DMS79 treated with DMSO at 0.1 percent for 48 hours (cell line): ENCODE measurements at regions not wholly inside any gene's neighbourhood (a gene's known extent, or its start where the extent isn't known, plus 50 kb on each side); places are given as distances from the start of the nearest gene placed in this dataset.
"Not testable (repeated sequence)": the region's sequence is repeated elsewhere in the genome, so short reads cannot be mapped to it uniquely, and the experiment has no call there.

ENCODE experiments used
- DNase-seq: peaks from one replicate; lab custom pipeline; 2025; lab: John Stamatoyannopoulos, UW

DNA sequence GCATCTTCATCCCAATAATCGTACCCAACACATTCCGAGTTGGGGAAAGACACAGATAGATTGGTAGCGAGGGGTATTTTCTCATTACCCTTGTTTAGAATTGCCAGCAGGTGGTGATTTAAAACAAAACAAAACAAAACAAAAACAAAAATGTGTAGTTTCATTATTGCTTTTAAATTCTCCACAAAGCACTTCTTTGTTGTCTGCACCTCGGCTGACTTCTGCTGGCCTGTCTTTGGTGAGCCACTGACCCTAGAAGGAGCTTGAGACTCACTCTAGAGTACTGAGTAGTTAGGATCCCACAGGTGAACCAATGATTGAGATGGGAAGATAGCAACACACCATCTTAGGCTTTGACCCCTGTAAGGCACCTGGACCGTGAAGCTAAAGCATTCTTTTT lies 105.4 kb upstream of the BET1 start:
- no peak for DNase-seq

- DNase-seq: no peak
Measured at GRCh38 chr7:94111009-94111408, 106.9 kb upstream of the BET1 start.

DNA sequence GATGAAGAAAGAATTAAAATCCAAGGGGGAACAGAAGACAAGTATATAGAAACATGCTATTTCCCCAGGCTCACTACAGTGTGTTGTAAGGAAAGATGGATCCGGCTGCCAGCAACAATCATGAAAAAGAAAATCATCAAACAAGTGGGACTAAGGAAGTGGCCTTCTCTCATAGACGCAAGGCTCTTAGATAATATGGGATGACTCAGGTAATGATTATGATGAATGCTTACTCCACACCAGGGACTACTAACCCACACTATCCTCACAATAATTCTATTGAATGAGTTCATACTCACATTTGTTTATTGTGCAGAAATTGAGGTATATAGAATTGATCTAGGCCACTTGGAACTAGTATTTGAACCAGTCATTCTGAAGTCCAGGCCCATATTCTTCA lies 111.2 kb upstream of the BET1 start:
- no peak for DNase-seq

GRCh38 chr7:94123136-94123535 lies 119.0 kb upstream of the BET1 start:
- DNase-seq: no peak

GRCh38 chr7:94127026-94127425 lies 122.9 kb upstream of the BET1 start:
- no peak for DNase-seq

DNA sequence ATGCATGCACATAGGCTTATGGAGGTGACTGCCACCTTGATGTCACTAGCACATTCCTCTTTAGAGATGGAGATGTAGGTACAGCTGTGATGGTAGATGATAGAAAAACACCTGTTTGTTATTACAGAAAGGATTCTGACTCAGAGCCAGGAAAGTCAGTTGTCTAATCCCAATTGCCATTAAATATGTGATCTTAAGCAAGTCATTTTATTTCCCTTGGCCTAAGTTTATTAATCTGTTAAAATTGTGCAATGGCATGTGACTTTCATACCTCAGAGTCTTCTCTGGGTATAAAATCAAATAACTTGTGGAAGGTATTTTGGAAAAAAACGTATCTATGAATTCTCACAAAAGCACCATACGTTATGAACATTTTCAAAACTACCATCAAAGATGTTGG lies 123.9 kb upstream of the BET1 start:
- DNase-seq: no peak

- no peak for DNase-seq
Measured at GRCh38 chr7:94129443-94130140, 125.4 kb upstream of the BET1 start.

DNA sequence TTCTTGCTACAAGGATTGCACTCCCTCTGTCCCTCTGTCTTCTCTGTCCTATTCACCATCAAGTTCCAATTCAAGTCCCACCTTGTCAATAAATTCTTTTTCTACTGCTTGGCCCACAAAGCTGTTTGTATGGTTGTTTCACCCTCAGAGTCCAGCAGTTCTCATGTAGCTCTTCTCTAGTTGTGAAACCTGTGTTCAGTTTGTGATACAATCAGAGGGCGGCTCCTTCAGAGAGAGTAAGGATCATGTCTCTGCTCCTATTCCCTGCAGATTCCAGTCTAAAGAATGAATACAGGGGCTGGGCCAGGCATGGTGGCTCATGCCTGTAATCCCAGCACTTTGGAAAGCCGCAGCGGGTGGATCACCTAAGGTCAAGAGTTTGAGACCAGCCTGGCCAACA lies 126.6 kb upstream of the BET1 start:
- DNase-seq: no peak

DNA sequence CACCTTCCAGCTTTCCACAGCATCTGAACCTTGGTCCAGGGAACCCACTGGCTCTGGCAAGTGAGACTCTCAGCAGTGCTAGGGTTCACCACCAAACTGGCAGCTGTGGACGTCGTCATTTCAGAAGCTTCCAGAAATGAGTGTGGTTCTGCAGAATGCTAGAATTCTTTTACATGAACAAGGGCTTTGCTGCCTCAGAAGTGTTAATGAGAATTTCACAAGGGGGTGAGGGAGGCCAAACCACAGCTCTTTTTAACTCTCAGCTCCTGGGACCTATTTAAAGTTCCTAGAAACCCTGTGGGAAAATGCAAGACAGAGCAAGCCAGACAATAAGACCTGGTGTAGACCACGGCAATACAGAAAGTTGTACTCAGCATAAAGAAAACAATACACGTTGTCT lies 129.3 kb upstream of the BET1 start:
- no peak for DNase-seq

DNA sequence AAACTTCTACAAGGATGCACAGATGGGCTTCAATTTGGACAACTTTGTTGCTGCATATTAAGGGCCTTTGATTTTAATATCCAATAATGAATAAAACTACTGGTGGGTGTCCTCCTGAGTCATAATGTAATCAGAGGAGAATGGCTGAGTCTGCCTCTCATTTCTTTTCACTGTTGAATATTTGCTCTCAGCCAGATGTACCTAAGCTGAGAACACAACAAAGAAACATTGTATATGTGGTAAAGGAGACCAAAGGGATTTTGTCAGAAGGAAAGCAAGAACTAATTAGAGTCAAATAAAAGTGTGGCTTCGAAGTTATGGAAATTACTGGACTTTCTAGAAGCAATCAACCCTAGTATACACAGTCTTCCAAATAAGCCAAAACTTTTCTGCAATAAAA lies 131.0 kb upstream of the BET1 start:
- DNase-seq: no peak

GRCh38 chr7:94142281-94142680 lies 138.1 kb upstream of the BET1 start:
- no peak for DNase-seq

- no peak for DNase-seq
Measured at GRCh38 chr7:94145602-94146001, 141.4 kb upstream of the BET1 start.

DNA sequence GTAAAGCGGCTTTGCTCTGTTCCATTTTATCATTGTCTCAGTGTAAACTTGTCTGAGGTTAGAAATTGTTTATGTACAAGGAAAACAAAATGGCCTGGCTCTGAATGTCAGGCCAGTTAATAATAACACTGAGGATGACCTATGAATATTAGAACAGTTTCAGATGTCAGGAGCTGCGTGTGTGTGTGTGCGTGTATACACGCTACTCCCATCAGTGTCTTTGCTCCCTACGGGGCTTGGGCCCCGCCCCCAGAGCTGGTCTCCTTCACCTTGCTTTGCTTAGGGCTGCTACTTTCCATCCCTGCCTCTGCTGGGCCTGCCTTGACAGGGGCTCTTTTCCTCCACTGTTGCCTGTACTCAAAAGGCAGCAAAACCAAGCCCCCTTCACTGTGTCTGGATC lies 142.3 kb upstream of the BET1 start:
- no peak for DNase-seq

DNA sequence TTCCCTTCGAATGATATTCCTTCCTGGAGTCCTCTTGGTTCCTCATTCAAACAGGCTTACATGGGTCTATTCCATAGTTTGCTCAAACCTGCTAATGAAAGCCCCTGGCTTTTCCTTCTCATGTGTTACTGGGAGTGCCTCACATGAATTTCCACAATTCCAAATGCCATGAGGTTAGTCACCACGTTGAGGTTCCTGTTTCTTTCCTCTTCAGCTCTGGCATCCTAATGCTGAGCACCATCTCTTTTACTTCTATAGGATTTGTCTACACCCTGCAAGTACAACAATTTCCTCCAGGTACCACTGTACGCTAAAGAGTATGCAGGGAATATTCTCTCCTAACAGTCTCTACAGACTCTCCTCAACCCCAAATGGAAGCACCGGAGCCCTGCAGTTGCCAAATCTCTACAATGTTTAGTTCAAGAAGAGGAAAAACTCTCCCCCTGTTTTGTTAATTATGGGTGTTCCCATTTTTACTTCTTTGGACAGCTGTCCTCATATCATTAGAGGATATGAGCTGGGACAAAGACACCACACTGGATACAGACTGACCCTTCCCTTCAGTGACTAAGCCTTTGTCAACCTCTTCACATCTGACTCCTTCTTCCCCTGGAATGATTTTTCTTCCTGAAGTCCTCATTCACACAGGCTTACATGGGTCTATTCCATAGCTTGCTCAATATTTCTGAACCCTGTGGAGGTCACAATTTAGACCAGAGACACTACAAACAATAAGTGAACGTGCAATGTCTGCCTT lies 145.8 kb upstream of the BET1 start:
- no peak for DNase-seq

- no peak for DNase-seq
Measured at GRCh38 chr7:94154182-94154581, 150.0 kb upstream of the BET1 start.

DNA sequence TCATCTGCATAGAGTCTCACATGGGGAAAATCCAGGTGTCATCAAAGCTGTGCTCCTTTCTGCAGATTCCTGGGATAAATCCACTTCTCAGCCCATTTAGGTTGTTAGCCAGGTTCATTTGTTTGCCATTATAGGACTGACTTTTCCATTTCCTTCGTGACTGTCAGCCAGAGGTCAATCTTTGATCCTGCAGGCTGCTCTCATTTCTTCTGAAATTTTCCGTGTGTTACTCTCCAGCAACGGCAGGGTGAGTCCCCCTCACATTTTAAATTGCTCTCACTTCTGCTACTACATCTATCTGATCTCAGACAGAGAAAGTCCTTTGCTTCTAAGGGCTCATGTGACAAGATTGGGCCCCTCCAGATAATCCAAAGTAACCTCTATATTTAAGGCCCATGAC lies 150.7 kb upstream of the BET1 start:
- no peak for DNase-seq

DNA sequence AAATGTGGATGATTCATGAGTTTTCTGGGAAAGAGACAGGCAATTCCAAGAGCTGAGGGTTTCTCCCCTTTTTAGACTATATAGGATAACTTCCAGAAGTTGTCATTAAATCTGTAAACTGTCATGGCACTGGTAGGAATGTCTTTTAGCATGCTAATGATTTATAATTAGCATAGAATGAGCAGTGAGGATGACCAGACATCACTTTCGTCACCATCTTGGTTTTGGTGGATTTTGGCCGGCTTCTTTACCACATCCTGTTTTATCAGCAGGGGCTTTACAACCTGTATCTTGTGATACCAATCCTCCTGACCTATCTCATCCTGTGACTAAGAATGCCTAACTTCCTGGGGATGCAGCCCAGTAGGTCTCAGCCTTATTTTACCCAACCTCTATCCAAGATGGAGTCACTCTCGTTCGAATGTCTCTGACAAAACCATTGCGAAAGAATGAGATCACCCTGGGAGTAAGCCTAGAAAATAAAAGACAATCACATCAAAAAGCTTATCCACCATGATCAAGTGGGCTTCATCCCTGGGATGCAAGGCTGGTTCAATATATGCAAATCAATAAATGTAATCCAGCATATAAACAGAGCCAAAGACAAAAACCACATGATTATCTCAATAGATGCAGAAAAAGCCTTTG lies 153.6 kb upstream of the BET1 start:
- not testable (repeated sequence) for DNase-seq

DNA sequence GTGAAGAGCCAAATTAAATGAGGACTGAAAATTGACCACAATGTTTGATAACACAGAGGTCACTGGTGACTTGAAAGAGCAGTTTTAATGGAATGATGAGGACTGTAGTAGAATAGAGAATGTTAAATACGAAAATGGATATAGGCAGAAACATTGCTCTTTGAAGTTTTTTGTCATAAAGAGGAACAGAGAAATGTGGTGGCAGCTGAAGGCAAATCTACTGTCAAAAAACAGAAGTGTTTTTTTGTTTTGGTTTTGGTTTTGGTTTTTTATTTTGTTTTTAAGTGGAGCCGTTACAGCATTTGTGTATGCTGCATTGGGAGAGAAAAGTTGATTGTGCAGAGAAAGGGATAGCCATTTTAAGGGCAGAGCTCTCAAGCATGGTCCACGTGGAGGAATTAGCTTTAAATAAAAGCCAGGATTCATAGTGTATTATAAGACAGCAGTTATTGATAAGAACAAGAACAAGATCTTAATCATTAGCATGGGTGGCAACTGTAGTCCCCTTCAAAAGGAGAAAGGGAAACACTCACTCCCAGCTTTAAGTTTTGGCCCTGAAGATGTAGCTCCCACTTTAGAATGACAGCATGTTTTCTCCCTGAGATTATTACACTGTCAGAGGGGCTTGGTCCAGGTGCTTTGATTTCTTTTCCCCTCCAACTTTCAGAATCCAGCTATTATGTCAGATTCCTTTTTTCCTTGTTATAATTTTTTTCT lies 156.7 kb upstream of the BET1 start:
- DNase-seq: no peak

DNA sequence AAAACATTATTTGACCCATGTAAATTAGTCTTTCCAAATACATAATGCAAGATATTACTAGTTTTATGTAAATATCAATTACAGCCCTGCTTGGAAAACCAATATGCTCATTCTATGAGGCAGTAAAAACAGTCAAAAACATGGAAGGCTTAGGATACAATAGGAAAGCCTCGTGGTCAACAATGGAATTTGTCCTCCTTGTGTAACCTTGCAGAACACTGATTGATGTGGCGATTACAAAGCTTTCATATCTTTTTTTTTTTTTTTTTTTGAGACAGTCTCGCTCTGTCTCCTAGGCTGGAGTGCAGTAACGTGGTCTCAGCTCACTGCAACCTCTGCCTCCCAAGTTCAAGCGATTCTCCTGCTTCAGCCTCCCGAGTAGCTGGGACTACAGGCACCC lies 157.3 kb upstream of the BET1 start:
- no peak for DNase-seq

DNA sequence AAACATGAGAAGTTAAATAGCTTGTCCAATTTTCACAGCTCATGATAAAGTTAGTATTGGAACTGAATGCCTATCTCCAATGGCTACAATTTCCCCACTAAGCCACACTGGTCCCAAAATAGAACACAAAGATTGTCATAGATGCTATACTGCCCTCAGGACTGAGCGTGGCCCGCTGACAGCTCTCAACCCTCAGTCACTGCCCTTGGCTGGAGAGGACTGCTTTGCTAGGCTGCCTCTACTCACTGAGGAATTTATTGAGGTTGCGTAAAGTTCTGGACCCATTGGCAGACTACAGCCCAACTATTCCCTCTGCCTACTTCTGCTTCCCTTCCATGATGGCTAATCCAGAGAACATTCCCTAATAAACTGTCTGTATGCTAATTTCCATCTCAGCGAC lies 165.5 kb upstream of the BET1 start:
- no peak for DNase-seq

GRCh38 chr7:94170836-94171235 lies 166.7 kb upstream of the BET1 start:
- DNase-seq: no peak

DNA sequence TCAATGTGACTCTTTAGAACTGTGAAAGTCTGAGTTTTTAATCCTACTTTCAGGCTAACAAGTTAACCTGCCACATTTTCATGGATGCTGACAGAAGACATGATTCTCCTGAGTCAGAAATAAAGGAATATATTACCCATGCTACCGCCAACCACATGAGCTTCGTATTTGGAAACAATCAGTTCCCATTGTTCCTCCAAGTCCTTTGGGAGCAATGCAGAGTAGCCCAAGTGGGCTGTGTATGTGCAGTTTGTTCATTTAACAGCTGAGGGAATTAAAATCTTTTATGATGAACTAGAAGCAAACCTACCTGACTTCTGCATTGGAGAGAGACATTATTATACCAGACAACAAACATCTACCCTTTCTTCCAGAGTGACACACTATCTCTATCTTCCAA lies 169.3 kb upstream of the BET1 start:
- DNase-seq: no peak

DNA sequence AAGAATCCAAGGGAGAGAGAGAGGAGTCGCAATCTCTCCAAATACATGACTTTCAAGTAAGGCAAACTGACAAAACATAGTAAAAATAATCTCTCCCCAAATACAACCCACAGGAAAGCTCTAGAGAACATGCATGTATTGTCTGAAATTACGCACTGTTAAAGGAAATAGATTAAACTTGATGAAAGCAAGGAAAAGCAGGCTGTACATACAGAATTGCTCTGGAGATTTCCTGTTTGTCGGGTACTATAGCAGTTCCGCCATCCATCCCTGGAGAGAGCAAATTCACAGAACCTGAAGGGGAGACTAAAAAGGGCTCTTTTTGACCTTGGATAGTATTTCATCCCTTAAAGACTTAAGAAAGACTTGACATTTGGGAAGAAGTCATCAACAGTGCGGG lies 170.2 kb upstream of the BET1 start:
- no peak for DNase-seq
